Esophagus squamous epithelium (tissue), 5 donors: ENCODE measurements at regions not wholly inside any gene's neighbourhood (a gene's known extent, or its start where the extent isn't known, plus 50 kb on each side); places are given as distances from the start of the nearest gene placed in this dataset.

Source experiments
- DNase-seq: peaks from one replicate; lab custom pipeline; 2025; lab: John Stamatoyannopoulos, UW
- H3K27ac ChIP-seq, 4 donors: fragments of 200-600 bp; sonication (generic); one replicate each; pipeline ENCODE4 v1.5.1; 2016 to 2019; ENCODE audit warnings: mild to moderate bottlenecking in 1 of 4
- H3K27me3 ChIP-seq, 4 donors: fragments of 200-600 bp; sonication (generic); 1 replicate in 3 of 4; 2 replicates in 1 of 4; pipeline versions ENCODE4 v1.5.1 to v1.6.0; 2017 to 2021; ENCODE audit warnings: antibody characterized with exemption in 1 of 4
- H3K36me3 ChIP-seq, 3 donors: fragments of 200-600 bp; sonication (generic); one replicate each; pipeline ENCODE4 v1.5.1; 2016 to 2019
- H3K4me1 ChIP-seq, 3 donors: fragments of 200-600 bp; sonication (generic); one replicate each; pipeline ENCODE4 v1.5.1; 2017 to 2019
- H3K4me3 ChIP-seq, 4 donors: fragments of 200-600 bp; sonication (generic); 1 replicate in 3 of 4; 2 replicates in 1 of 4; pipeline ENCODE4 v1.5.1; 2016 to 2019; ENCODE audit warnings: mild to moderate bottlenecking in 2 of 4, moderate library complexity in 1 of 4
- H3K9me3 ChIP-seq, 3 donors: fragments of 200-600 bp; sonication (generic); one replicate each; pipeline ENCODE4 v1.5.1; 2016 to 2019
- CTCF ChIP-seq, 6 experiments: fragments of 450-650 bp in 4 of 6; fragments of 200-600 bp in 2 of 6; sonication (generic) in 2 of 6; IDR thresholded peaks; one replicate each; pipeline ENCODE4 v1.5.1; 2016 to 2019; ENCODE audit warnings: antibody characterized with exemption in 6 of 6, mild to moderate bottlenecking in 4 of 6, moderate library complexity in 4 of 6
- POLR2A ChIP-seq, 4 donors: fragments of 450-650 bp; IDR thresholded peaks; one replicate each; pipeline ENCODE4 v1.6.1; 2017; ENCODE audit warnings: antibody characterized with exemption in 4 of 4, mild to moderate bottlenecking in 4 of 4, moderate library complexity in 3 of 4
- WGBS, 2 donors: methylation state at CpG; one replicate each; pipeline ENCODE4 v1.1.5; 2018; 5-methylcytosine and 5-hydroxymethylcytosine counted together
- intact Hi-C: fragments of 100-400 bp; cut with DNase I; formaldehyde crosslinking; loops from one replicate; pipeline ENCODE4 v1.15.0; 2022
- donor health status: DM: yes; HTN: yes; CAD: no.

DNA sequence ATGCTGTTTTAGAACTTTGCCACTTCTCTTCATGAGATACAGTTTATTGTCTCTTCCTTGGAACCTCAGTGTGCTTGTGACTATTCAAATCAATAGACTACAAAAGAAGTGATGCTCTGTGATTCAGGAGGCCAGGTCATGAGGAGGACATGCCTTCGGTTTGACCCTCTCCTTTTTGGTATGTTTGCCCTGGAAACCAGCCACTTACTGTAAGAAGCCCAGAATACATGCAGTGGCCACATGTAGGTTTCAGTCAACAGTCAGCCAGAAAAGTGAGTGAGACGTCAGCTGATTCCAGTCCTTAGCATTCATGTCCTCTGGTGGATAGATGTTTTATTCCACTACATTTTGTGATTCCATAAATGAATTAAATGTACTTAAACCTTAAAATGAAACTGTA, 328.7 kb downstream of the PCDH18 start:
- TF ChIP-seq CTCF (IDR thresholded peaks at IDR 0.05) (no peak), POLR2A (IDR thresholded peaks at IDR 0.05) (no peak)
- H3K27ac ChIP-seq: no peak overlapping the region
- WGBS, 2 donors: 43 to 61% methylated on average over 2 of the region's 2 CpGs
- H3K4me3 ChIP-seq: no peak overlapping the region
- H3K9me3 ChIP-seq: no peaks in the 10 kb centered on the region
- H3K4me1 ChIP-seq: no peaks in the 10 kb centered on the region
- no peaks in the 10 kb centered on the region for H3K36me3 ChIP-seq
- no peaks in the 10 kb centered on the region for H3K27me3 ChIP-seq
- intact Hi-C loops: no loop called here
- no peak for DNase-seq

GRCh38 chr4:137200322-137200721, 332.0 kb downstream of the PCDH18 start:
- no peak for TF ChIP-seq POLR2A (IDR thresholded peaks at IDR 0.05)
- TF ChIP-seq CTCF (IDR thresholded peaks at IDR 0.05): no peak
- intact Hi-C loops: no loop called here
- 49 to 51% methylated on average over 2 of the region's 2 CpGs for WGBS, 2 donors

GRCh38 chr4:137198791-137199190, 333.5 kb downstream of the PCDH18 start:
- intact Hi-C loops: no loop called here
- no peak for TF ChIP-seq CTCF (IDR thresholded peaks at IDR 0.05)
- TF ChIP-seq POLR2A (IDR thresholded peaks at IDR 0.05): no peak
- DNase-seq: no peak
- no peaks in the 10 kb centered on the region for H3K9me3 ChIP-seq
- H3K4me1 ChIP-seq: no peaks in the 10 kb centered on the region
- no peaks in the 10 kb centered on the region for H3K36me3 ChIP-seq
- no peaks in the 10 kb centered on the region for H3K27me3 ChIP-seq
- no peak overlapping the region for H3K27ac ChIP-seq
- WGBS, 2 donors: 43 to 72% methylated on average over 4 of the region's 4 CpGs
- H3K4me3 ChIP-seq: no peak overlapping the region

More at GRCh38 chr4:137200322-137200721, 332.0 kb downstream of the PCDH18 start:
- Histone ChIP-seq H3K4me1 (no peaks in the 10 kb centered on the region), H3K4me3 (no peak overlapping the region), H3K27me3 (no peaks in the 10 kb centered on the region), H3K9me3 (no peaks in the 10 kb centered on the region), H3K27ac (no peak overlapping the region), H3K36me3 (no peaks in the 10 kb centered on the region)
- no peak for DNase-seq

DNA sequence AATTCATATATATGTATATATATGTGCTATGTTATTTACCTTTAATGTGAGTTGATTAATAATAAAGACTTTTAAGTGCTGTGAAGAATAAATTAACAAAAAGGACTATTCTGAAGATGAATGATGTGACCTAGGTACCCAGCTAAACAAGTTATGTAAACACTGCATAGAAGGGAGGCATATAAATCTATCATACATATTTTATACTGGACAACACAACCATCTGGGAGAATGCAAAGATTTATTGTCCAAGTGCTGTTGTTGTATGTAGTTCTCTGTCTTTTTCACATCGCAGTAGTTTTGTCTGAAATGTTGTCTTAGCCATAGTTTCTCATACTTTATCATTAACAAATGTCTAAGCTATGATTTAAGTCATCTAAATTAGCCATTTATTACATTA, 337.6 kb downstream of the PCDH18 start:
- Histone ChIP-seq H3K4me1 (no peaks in the 10 kb centered on the region), H3K27me3 (no peaks in the 10 kb centered on the region), H3K36me3 (no peaks in the 10 kb centered on the region), H3K4me3 (no peak overlapping the region), H3K27ac (no peak overlapping the region), H3K9me3 (no peaks in the 10 kb centered on the region)
- DNase-seq: no peak
- 58 to 60% methylated on average over 1 of the region's 1 CpG for WGBS, 2 donors
- TF ChIP-seq POLR2A (IDR thresholded peaks at IDR 0.05) (no peak), CTCF (IDR thresholded peaks at IDR 0.05) (no peak)
- intact Hi-C loops: no loop called here

- no peak overlapping the region for H3K4me3 ChIP-seq
- H3K27ac ChIP-seq: no peak overlapping the region
- no peaks in the 10 kb centered on the region for H3K4me1 ChIP-seq
- H3K27me3 ChIP-seq: no peaks in the 10 kb centered on the region
- H3K9me3 ChIP-seq: no peaks in the 10 kb centered on the region
- DNase-seq: no peak
- H3K36me3 ChIP-seq: no peaks in the 10 kb centered on the region
- no peak for TF ChIP-seq POLR2A (IDR thresholded peaks at IDR 0.05)
- TF ChIP-seq CTCF (IDR thresholded peaks at IDR 0.05): no peak
- 52 to 69% methylated on average over 1 of the region's 1 CpG for WGBS, 2 donors
- intact Hi-C loops: no loop called here
These were observed 338.7 kb downstream of the PCDH18 start for GRCh38 chr4:137193564-137193963.
